ENCODE measurements at regions not wholly inside any gene's neighbourhood (a gene's known extent, or its start where the extent isn't known, plus 50 kb on each side); places are given as distances from the start of the nearest gene placed in this dataset.
"Not testable (repeated sequence)": the region's sequence is repeated elsewhere in the genome, so short reads cannot be mapped to it uniquely, and the experiment has no call there.

DNA sequence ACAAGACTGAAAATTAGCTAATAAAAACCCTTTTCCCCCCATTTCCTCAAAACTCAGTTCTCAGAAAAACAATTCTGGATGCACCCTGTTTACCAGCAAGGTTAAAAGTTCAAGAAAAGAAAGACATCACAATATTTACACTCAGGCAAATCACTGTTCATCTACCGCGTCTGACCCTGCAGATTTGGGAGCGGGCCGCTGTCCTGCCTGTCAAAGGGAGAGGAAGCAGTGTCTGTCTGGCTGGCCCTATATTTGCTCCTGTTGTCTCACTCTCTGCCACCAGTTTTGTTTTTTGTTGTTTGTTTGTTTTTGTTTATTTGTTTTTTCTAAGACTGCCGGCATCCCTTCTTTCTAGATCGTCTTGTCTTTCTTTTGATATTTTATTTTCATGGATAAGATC, 299.4 kb downstream of the BCL2L11 start:
- not testable (repeated sequence) for DNase-seq (ENCODE audit: extremely low read depth, low read depth)

DNA sequence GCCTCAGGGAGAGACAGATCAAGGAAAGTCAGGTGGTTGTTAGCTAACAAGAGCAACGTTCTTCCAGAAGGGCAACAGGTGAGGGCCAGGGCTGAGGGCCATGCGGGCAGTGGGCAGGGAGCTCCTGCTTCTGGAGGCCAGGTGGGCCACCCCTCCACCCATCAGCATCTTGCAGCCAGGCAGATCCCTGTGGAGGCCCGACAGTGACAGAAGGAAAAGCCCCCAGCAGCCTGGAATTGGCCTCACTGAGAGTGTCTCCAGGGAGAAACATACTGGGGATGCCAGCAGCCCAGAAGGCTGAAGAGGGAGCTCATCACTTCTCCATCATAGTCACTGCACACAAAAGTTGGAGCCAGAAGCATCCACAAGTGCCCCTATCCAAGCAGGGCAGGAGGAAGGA, 300.1 kb downstream of the BCL2L11 start:
- DNase-seq (ENCODE audit: extremely low read depth, low read depth), result not testable (repeated sequence)

DNA sequence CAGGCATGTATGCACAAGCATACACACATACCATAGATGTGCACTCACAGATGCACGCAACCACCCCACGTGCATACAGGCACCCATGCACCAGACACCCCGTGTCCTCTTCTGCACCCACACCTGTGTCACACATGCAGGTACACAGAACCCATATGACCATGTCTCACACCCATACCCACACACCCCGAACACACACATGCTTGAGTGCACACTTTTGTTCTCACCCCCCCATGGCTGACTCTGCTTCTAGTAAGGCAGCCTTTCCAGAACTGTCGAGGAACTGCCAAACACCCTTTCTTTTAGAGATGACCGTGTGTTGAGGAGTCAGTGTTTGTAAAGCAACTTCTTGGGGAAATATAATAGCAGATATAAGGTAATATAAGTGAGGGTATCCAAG, 301.2 kb downstream of the BCL2L11 start:
- DNase-seq (ENCODE audit: extremely low read depth, low read depth), result not testable (repeated sequence)

DNA sequence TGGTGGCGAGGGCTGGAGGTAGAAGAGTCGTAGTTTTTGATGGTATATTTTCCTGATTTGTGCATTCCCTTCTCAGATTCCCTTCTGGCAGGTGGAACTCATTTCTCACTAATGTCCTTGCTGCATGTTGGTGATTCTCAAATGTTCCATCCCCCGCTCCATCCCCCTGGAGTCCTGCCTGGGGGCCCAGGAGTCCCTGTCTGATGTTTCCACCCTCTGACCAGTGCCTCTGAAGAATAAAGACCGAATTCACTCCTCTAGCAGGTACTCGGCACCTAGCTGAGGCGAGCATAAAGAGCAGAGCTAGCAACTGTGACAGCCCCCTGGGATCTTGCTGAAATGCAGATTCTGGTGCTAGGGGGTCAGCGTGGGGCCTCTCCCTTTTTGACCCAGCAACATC, 301.8 kb downstream of the BCL2L11 start:
- DNase-seq (ENCODE audit: extremely low read depth, low read depth), result not testable (repeated sequence)

DNA sequence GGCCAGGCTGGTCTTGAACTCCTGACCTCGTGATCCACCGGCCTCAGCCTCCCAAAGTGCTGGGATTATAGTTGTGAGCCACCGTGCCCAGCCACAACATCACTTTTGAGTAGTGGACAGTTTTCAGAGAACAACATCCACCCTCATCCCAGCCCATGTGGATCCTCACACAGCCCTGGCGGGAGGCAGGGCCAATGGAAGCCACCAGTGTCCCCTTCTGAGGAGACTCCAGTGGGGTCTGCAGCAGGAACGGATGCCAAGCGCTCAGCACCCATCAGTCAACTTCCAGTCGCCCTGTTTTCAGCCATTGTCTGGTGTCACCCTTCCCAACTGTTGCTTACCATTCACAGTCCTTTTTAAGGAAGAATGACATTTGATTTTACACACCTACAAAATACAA, 302.5 kb downstream of the BCL2L11 start:
- DNase-seq (ENCODE audit: extremely low read depth, low read depth), result not testable (repeated sequence)

DNA sequence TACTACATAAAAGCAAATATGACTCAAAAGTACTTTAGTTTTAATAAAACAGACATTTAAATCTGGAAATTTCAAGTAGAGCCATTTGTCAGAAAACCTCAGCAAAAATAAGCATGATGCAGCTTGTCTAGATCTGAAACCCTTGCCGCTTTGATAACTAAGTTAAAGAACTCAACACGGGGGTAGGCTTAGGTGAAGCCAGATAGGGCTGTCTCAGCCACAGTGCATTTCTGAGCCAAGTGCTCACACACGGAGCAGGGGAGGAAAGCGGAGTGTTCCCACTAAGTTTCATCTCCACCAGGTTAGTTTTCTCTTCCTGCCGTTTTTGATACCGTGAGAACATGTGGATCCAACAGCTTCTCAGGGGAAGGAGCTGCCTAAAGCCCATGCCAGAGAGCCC, 303.5 kb downstream of the BCL2L11 start:
- DNase-seq (ENCODE audit: extremely low read depth, low read depth), result not testable (repeated sequence)

DNA sequence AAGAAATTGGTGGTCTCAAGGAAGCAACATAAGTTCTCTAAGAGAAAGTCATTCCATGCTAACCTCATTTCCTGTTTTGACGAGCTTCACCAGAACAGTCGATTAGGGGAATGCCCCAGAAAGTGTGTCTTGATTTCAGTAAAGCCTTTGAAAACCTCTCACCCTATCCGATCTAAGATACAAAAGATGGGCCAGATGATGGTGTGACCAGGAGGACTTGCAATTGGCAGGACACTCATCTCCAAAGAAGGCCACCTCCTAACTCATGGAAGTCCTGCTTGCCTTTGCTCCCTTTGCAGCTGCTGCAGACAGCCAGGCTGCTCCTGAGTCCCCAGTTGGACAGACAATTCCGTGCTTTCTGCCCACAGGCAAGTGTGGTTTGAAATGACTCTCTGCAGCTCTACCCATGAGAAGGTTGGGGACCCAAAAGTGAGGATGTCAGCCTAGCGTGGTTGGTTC, 304.2 kb downstream of the BCL2L11 start:
- not testable (repeated sequence) for DNase-seq (ENCODE audit: extremely low read depth, low read depth)

DNA sequence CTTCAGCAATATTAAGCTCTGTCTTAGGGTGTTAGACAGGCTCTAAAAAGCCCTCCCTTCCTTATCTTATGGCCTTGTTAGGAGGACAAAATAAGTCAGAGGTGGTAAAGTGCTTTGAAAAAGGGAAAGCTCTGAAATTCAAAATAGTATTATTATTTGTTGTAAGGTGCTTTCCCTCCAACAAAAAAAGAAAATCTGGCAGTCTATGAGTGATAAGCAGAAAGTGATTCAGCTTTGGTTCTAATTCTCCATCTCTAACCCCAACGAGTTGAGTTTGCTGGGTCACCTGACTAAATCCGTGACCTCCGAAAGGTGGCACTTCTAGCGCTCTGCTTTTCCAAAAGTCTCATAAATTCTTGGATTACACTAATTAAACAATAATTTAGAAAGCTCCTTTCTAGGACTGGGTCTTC, 305.1 kb downstream of the BCL2L11 start:
- DNase-seq (ENCODE audit: extremely low read depth, low read depth), result not testable (repeated sequence)

DNA sequence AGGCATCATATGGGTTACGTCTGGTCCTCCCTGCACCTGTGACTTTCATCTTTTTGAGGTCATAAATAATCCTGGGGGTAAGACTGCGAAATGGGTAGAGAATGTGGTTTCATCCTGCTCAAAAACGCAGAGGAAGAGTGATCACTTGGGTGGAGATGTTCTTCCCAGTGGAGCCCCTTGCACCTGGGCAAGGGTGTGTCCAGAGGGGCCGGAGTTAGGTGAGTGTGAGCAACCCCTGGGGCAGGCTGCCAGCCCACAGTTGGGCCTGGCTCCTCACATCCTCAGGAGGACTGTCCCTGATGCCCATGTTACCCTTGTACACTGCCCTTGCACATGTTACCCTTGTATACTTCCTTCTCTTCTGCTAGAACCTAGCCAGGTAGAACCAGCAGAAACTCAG, 306.6 kb downstream of the BCL2L11 start:
- not testable (repeated sequence) for DNase-seq (ENCODE audit: extremely low read depth, low read depth)

DNA sequence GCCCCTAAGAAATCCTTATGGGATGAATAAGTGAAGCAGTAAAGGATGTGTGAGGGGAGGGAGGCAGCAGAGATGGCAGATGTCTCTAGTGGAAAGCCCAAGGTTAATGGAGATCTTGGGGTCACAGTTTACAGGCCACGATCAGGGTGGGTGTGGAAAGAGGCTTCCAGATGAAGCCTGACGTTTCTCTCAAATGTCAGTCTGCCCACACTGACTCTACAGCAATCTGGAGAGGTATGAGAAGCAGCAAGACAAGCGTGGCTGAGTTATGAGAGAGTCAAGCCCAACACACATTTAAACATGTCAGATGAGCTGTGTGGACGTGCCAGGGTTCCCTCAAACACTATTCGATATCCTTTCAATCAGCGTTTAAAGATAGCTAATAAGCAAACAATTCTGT, 308.2 kb downstream of the BCL2L11 start:
- not testable (repeated sequence) for DNase-seq (ENCODE audit: extremely low read depth, low read depth)

DNA sequence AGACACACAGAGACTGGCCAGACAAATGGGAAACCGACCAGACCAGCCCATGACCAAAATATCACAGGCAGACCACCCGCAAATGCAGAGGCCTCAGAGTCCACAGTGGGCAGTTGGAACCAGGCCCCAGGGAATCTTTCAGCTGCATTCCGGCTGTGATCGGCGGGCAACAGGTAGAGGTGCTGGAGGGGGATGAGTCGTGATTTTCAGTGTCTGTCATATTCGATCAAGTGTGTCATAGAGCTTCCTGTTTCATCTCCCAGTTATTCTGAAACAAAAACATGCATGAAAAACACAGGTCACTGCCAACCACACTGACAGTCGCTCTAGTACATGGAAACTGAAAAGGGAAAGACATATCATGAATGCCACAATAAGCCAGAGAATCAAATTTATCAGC, 308.6 kb downstream of the BCL2L11 start:
- not testable (repeated sequence) for DNase-seq (ENCODE audit: extremely low read depth, low read depth)

DNA sequence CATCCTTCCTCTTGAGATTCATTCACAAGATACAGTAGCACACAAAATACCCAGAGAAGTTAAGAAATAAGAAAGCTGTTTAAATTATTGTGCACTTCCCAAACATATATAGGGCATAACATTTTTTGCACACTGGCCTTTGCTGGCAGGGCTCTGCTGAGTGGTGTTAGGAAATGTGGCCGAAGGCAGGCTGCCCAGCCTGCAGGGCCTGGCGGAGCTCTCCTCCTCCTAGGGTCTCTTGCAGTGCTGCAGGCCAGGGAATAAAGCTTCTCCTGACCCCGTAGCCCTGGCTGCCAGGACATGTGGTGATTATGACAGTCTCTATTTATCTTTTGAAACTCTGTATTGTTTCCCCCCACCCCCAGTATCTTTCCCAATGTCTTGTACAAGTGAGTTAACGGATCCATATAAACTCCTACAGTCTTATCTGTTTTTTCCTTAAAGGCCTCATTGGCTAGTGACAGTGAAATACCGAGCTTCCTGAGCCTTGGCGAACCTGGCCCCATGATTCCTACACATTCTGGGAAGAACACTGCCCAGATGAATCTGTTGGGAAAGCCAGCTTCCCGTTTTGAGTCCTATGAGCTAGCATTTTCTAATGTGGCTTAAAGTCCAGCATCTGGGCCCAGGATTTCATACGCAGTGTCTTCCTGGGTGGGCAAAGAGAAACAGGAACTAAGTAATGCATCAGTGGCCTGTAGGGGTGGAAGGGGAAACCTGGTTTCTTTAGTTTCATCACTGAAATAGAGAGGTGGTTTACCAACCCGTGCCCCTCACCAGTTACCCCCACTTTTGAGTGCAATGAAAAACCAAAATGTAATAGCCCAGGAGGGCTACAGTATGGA, 310.3 kb downstream of the BCL2L11 start:
- not testable (repeated sequence) for DNase-seq (ENCODE audit: extremely low read depth, low read depth)

DNA sequence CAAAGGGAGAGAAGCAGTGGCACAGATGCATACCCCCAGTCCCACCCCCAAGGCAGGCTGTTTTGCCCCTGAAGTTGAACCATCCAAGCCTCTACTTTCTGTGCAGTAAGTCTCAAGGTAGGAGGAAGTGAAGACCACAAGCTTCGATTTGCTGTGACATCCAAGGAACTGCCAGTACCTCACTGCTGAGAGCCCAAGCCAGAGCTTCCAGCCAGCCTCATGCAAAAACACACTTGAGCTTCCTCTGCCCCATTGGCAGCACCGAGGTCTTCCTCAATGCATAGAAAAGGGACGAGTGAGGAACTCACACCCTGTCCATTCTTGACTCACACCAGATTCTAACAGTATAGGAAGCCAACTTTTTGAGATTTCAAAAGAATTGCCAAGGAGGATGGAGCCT, 311.7 kb downstream of the BCL2L11 start:
- not testable (repeated sequence) for DNase-seq (ENCODE audit: extremely low read depth, low read depth)

DNA sequence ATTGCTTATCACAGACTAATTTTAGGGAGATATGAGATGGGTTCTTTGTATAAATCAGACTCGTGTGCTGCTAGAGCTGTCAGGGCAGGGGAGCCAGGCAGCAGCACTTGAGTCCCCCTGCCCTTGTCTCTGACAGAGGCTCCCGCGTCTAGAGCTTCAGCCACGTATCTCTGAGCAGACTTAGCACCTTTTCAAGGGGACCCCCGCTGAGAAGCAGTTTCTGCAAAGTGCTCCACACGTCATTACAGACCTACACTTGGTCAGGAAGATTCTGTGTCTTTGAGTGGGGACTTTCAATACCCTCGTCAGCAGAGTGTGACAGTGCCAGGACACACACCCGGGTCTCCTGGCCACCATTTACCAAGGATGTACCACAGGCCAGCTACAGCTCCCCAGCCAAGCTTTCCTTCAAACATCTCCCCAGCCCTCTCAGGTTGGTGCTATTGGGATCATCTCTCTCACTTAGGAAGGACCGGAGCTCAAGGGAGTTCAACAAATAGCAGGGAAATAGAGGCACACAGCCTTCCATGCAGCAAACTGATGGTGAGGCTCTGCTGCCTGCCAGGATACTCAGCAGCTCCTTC, 312.3 kb downstream of the BCL2L11 start:
- not testable (repeated sequence) for DNase-seq (ENCODE audit: extremely low read depth, low read depth)

DNA sequence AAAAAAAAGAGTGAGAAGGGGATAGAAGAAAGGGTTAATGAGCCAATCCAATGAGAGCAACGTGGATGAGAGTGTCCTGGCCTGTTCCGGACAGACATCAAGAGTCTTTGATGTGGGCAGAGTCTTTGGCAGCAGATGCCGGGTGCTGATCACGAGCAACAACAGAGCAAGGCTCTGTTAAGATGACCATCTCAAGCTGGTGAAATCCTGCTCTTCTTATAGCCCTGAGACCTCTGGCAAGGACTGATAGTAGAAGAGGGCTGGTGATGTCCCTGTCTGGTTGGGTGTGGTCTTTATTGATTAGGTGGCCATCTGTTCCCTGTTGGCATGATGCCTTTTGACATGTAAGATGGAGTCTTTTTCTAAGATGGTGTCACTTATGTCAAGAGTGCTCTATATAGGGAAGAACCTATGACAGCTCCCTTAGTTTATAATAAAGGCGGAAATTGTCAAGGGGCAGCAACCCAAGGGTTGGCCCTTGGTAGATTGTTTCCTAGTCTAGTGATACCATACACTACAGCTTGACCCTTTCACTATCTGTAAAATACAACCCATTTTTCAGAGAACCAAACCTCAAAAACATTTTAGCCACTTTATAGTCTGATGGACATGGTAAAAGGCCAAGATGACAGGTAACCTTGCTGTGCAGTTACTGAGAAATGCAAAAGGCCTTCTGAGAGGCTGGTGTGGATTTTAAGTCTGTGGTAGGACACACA, 313.3 kb downstream of the BCL2L11 start:
- not testable (repeated sequence) for DNase-seq (ENCODE audit: extremely low read depth, low read depth)

DNA sequence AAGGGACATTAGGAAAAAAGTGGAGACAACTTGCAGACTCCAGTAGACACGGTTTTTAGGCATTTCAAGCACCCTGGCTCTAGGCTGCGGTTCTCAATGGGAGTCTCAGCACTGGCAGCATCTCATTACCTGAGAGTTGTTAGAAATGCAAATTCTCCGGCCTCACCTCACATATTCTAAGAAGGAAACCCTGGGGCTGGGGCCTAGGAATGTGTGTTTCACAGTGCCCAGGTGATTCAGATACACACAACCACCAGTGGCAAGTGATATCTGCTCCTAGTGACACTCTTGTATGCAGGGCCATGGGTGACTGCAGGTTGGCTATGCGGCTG, 313.9 kb downstream of the BCL2L11 start:
- DNase-seq (ENCODE audit: extremely low read depth, low read depth), result not testable (repeated sequence)

DNA sequence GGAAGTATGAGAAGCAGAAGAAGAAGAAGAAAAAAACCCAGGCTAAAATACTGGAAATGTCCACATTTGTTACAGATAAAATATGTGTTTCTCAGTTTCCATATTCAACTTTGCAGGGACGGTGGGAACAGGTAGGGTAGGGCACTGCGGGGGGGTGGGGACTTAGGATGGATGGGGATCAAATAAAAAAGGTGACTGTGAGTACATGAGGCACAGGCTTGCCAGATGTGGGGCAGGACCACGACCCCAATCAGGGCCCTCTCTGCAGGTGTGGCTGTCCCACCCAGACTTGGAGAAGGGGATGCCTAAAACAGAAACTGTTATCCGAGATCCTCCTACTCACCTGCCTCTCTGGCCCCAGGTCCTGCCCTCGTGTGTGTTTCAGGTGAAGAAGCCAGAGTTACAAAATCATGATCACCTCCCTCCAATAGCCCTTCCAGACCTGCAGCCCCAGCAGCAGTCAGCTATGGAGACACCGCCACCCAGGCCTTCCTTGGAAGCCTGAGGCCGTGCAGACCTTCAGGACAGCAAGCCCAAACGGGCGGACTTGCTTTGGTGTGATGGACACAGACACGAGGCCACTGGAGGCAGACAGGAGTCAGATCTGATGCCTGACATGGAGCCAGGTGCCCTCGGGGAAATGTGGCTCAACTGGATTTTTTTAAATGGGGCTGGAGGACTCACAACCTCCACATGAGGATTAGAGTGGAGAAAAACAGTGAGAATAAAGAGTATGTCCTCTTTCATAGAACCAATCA, 315.0 kb downstream of the BCL2L11 start:
- DNase-seq (ENCODE audit: extremely low read depth, low read depth), result not testable (repeated sequence)

DNA sequence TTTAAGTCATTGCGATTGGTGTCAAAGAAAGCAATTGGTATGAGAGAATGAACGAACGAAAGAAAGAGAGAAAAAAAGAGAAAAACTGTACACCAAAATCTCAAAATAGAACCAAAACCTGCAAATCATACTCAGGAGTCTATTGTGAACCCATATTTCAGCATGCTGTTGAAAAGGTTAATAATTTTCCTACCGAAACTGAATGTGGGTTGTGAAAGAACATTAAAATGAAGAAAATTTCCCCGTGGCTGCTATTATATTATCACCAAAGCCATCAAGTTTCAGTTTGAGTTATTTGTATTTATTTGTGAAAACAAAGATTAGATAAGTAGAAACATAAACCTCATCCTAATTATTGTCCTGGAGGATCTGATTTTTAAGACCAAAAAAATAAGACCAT, 315.7 kb downstream of the BCL2L11 start:
- not testable (repeated sequence) for DNase-seq (ENCODE audit: extremely low read depth, low read depth)

DNA sequence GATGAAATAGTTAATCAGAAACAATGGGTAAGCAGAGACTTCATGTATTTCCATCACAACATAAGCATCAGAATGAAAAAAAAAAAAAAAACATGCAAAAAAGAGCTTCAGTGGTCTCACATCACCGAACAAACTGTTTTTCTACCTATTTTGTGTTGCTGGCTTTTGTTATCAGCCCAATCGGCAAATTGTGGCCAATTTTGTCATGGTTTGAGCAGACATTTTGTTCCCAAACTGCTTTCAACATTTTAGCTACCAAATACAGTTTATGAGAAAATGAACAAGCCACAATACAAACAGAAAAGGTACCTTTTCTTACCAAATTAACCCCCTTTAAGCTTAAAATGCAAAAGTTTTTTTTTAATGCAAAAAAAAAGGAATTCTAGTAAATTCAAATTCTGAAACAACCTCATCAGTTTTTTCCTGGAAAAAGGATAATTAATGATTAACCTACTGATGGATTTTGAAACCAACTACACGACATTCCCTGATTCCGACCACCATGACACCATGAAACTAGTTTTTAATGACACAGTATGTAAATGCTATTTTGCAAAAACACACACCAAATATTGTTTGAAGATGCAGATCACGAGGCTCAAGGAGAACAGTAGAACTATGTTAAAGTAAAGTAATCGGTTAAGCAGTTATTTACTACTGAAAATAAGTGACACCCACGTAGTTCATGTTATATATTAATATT, 316.7 kb downstream of the BCL2L11 start:
- DNase-seq (ENCODE audit: extremely low read depth, low read depth), result not testable (repeated sequence)

DNA sequence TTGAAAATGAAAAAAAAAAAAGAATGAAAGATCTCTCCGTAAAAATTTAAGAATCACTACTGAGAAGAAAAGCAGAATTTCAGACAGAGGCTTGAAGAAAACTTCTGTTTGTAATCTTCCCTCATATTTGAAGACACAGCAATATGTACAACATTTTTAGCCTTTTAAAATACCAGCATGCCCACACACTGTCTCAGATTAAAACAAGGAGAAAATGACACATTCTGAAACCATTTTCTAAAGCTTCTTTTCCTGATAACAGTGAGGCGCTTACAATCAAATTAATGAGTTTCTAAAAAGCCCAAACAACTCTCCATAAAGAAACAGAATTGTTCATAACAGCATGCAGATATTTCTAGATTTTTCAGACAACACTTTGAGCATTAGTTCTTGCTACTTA, 317.4 kb downstream of the BCL2L11 start:
- not testable (repeated sequence) for DNase-seq (ENCODE audit: extremely low read depth, low read depth)
